Activated T-cell treated with anti-CD3 and anti-CD28 coated beads, Interleukin-2, amount 50 U/mL, for 1 hour (primary cell): ENCODE measurements at regions not wholly inside any gene's neighbourhood (a gene's known extent, or its start where the extent isn't known, plus 50 kb on each side); places are given as distances from the start of the nearest gene placed in this dataset.

Source experiments
- DNase-seq: peaks from one replicate; pipeline ENCODE4 v3.0.0-alpha.2; 2020

DNA sequence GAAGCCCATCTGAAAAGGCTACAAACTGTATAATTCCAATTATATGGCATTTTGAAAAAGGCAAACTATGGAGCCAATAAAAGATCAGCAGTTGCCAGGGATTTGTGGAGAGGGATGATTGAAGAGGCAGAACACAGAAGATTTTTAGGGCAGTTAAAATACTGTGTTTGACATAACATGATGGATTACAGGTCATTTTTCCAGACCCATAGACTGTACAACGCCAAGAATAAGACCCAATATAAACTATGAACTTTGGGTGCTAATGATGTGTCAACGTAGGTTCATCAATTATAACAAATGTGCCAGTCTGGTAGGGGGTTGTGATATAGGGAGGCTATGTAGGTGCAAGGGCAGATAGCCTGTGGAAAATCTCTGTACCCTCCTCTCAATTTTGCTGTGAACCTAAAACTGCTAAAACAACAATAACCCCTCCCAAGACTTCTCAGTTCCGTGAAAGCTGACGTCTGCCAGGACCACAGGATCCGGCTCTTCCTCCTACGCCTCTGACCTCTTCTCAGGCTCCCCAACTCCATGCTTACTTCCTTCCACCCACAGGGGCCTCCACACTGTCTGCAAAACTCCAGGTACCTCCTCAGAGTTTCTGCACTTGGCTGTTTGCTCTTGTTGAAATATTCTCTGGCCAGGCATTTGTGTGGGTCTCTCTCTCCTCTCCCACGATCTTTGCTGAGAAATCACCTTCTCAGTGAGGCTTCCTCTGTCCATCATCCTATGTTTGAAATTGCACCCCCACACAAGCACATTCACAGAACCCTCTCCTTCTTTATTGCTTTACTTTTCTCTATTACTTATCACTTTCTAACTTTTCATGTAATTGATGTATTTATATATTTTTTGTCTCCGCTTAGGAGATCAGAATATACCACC, 131.4 kb downstream of the BBS10 start:
- no peak for DNase-seq

DNA sequence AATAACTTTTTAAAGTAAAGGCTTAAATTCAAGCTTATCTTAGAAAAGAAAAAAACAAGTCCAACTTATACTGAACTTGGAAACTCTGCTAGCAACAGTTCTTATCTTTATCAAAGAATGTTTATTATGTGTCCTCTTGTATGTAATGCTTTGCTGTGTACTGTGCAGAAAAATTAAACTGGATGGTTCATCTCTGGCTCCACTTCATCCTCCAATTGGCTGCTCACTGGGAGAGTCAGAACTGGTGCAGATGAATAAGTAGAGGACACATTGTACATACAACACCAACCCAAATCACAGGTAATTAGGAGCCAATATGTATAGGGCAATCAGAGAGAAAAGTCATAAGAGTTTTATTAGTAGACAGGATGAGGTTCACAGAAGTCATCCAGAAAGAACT, 123.6 kb upstream of the NAP1L1 start:
- no peak for DNase-seq

DNA sequence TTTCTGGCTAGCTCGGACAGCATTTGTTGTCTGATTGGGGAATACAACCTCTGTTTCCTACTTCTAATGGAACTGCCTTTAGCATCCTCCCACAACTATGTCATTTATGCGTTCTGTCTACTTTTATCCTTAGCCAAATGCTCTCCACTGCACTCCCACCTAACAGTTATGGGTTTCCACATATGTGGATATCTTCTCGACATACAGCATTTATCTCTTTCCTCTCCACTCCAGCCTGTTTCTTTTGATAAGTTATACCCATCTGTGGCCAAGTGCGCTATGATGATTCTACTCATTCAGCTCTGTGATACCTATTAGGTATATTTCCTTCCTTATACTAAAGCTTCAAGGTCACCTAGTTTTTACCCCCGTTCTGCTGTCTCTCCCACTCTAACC, 122.2 kb upstream of the NAP1L1 start:
- no peak for DNase-seq

DNA sequence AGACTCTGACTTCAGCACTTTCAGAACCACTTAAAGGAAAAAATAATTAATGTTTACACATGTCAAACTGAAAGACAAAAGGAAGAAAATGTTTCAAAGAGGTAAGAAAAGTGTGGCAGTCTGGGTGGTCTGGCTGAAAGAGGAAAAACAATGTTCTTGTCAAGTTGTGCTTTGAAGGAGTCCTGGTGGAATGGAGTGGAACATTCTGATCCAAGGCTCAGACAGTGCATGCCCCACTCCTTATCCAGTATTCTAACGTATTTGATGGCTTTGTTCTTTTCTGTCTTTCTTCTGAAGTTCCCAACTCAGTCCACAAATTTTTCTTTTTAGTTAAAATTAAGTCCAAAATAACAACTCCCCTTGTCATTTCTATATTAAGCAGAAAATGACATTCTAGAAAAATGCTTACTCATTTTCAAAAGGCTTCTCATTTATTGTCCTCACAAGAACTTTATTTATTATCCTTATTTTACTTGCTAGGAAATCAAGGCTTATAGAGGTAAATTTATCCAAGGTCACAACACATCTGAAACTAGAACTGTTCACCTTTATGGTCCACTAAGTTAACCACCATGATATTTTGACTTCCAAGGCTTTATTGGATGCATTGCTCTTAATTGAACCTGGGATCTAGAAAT, 121.7 kb upstream of the NAP1L1 start:
- no peak for DNase-seq

GRCh38 chr12:76202621-76203020, 118.1 kb upstream of the NAP1L1 start:
- no peak for DNase-seq

GRCh38 chr12:76201758-76202157, 117.3 kb upstream of the NAP1L1 start:
- no peak for DNase-seq

- DNase-seq = no peak
Observed at GRCh38 chr12:76201316-76201715, 116.8 kb upstream of the NAP1L1 start.

GRCh38 chr12:76199808-76200207, 115.3 kb upstream of the NAP1L1 start:
- no peak for DNase-seq

- no peak for DNase-seq
Observed at GRCh38 chr12:76198839-76199238, 114.4 kb upstream of the NAP1L1 start.

DNA sequence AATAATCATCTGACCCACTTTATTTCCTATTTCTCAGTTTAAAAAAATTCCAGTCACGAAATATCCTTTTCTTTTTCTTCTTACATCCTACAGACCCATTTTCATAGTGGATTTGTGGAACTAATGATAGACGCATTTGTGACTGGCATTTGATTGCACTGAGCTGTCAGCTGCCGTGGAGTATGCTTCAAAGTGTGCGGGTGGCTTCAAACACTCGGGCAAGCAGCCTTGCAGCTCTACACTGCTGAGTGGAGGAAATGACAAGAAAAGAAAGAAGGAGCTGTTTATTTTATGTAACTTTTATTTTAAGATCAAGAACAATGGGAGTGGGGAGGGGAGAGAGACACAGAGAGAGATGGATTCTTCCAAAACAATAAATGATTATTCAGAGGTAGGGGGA, 112.8 kb upstream of the NAP1L1 start:
- no peak for DNase-seq

- no peak for DNase-seq
Observed at GRCh38 chr12:76195920-76196319, 111.4 kb upstream of the NAP1L1 start.

DNA sequence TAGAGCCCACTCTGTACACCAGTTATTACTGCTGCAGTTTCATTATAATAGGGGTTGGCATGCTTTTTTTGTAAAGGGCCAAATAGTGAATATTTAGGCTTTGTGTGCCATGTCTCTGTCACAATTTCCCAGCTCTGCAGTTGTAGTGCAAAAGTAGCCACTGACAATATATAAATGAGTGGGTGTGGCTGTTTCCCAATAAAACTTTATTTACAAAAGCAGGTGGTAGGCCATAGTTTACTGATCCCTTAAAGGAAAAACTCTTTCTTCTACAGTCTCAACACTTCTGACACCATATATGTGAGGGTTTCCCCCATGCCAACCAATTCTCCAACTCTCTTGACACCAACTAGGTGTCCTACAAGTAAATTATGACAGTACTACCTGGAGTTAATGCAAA, 110.2 kb upstream of the NAP1L1 start:
- DNase-seq = no peak

DNA sequence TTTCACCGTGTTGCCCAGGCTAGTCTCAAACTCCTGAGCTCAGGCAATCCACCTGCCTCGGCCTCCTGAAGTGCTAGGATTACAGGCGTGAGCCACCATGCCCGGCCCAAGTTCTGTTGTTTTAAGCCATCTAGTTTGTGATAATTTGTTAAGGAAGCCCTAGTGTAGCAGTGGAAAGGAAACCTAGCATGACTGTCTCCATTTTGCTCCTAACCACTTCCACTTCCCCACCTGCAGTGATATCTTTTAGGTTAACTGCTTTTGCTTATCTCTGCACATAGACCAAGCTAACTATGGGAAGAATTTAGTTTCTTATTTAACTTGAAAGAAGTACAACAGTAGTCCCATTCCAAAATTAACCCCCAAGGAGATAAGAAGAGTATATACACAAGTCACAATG, 109.5 kb upstream of the NAP1L1 start:
- no peak for DNase-seq

DNA sequence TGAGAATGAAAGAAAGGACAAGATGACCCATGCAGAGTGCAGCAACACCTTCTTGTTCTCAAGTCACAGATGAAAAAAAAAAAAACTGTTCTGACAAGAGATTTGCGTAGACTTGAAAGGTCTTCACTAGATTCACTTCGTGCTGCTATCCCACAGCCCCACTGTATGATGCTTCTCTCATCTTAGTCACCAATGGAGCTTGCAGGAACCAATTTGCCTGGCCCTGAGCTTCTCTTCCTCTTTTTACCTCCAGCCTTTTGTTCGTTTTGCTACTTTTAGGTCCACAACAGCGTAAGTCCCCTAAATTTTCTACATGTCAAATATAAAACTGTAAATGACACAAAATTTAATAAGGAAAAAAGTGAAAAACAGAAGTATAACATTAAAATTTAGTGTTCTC, 107.9 kb upstream of the NAP1L1 start:
- DNase-seq = no peak

- no peak for DNase-seq
Observed at GRCh38 chr12:76190299-76190698, 105.8 kb upstream of the NAP1L1 start.

- no peak for DNase-seq
Observed at GRCh38 chr12:76189851-76190250, 105.4 kb upstream of the NAP1L1 start.

- no peak for DNase-seq
Observed at GRCh38 chr12:76187177-76187576, 102.7 kb upstream of the NAP1L1 start.

- no peak for DNase-seq
Observed at GRCh38 chr12:76186131-76186906, 101.8 kb upstream of the NAP1L1 start.

- no peak for DNase-seq
Observed at GRCh38 chr12:76183459-76184186, 99.1 kb upstream of the NAP1L1 start.

DNA sequence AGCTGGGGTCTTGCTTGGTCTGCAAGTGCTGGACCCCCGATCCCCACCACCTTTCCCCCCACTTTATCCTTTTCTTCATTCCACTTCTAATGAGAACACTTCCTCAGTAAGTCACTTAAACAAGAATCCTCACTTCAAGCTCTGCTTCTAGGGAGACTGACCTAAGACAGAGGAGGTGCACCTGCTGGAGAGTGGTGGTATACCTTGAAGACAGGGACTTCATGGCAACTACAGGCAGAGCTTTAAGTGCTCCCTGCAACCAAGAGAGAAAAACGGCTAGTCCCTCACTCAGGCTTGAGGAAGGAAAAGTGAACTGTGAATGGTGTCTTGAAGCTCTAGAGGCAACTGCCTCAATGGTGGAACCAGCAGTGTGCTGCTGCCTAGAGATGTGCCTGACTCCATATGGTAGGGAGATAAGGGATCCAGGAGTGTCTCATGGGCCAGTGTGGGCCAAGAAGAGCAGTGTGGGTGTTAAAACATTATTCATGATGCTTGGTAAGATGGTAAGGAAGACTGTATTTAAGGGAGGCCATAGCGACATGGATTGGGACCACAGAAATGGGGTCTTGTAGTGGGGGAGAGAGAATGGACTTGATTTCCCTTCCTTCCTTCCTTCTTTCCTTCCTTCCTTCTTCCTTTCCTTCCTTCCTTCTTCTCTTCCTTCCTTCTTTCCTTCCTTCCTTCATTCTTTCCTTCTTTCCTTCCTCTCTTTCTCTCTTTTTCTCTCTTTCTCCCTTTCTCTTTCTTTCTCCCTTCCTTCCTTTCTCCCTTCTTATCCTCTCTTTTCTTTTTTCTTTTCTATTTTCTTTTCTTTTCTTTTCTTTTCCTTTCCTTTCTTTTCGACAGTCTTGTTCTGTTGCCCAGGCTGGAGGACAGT, 96.2 kb upstream of the NAP1L1 start:
- no peak for DNase-seq

DNA sequence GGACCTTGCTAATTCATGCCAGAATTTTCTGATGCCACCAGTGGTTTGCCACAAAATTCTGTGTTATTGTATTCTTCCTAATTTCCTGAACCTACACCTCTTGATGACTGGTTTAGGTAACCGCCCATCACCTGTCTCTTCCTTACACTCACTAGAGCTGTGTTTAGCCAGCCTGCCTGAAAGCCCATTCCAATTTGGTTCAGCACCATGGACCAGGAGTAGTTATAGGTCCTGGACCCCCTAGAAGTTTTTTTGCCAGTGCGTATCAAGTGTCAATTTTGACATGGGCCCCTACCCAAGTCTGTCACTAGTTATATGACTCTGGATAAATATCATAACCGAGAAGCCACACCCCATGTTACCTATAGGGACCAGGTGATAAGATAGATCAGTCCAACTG, 94.0 kb upstream of the NAP1L1 start:
- no peak for DNase-seq

GRCh38 chr12:76177821-76178220, 93.3 kb upstream of the NAP1L1 start:
- DNase-seq = no peak
